ENCODE measurements at regions not wholly inside any gene's neighbourhood (a gene's known extent, or its start where the extent isn't known, plus 50 kb on each side); places are given as distances from the start of the nearest gene placed in this dataset.

DNA sequence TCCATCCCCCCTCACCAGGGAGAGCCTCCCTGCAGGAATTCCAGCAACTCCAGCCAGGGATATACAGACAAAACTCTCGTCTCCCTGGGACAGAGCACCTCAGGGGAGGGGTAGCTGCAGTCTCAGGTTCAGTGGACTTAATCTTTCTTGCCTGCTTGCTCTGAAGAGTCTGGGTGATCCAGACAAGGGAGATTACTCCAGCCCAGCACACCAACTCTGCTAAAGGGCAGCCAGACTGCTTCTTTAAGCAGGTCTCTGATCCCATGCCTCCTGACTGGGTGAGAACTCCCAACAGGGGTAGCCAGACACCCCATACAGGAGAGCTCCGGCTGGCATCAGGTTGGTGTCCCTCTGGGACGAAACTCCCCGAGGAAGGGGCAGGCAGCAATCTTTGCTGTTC, 888.7 kb downstream of the RAB28 start:
- peaks cover 17% of the 10 kb centered on the region for H3K9me3 Mint-ChIP-seq
- peaks cover 8% of the 10 kb centered on the region for H3K9me3 ChIP-seq (ENCODE audit: control insufficient read depth, low read length)
- TF ChIP-seq, protein P1, sequence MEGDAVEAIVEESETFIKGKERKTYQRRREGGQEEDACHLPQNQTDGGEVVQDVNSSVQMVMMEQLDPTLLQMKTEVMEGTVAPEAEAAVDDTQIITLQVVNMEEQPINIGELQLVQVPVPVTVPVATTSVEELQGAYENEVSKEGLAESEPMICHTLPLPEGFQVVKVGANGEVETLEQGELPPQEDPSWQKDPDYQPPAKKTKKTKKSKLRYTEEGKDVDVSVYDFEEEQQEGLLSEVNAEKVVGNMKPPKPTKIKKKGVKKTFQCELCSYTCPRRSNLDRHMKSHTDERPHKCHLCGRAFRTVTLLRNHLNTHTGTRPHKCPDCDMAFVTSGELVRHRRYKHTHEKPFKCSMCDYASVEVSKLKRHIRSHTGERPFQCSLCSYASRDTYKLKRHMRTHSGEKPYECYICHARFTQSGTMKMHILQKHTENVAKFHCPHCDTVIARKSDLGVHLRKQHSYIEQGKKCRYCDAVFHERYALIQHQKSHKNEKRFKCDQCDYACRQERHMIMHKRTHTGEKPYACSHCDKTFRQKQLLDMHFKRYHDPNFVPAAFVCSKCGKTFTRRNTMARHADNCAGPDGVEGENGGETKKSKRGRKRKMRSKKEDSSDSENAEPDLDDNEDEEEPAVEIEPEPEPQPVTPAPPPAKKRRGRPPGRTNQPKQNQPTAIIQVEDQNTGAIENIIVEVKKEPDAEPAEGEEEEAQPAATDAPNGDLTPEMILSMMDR (conservative IDR thresholded peaks at IDR 0.05) = no peak
- no peak overlapping the region for H3K27ac Mint-ChIP-seq
- H3K27ac ChIP-seq (ENCODE audit: low read depth, low read length) = no peak overlapping the region
- no peaks in the 10 kb centered on the region for H3K27me3 ChIP-seq (ENCODE audit: control insufficient read depth, insufficient read depth, low read length, poor library complexity, severe bottlenecking)
- H3K4me3 Mint-ChIP-seq = no peak overlapping the region
- H3K4me3 ChIP-seq (ENCODE audit: low read length) = no peak overlapping the region
- 81 to 88% methylated on average over 3 to 4 of the region's 4 CpGs for WGBS, 2 experiments (ENCODE audit: insufficient coverage in 1 of 2, insufficient read length in 1 of 2)
- H3K4me1 ChIP-seq (ENCODE audit: control insufficient read depth, insufficient read depth, low read length) = no peaks in the 10 kb centered on the region
- no peak for DNase-seq
- peaks cover 11% of the 10 kb centered on the region for H3K4me1 Mint-ChIP-seq
- H3K27me3 Mint-ChIP-seq (ENCODE audit: insufficient read depth) = peaks cover 2% of the 10 kb centered on the region
- H3K9ac ChIP-seq (ENCODE audit: extremely low read depth, low read length, poor library complexity, severe bottlenecking) = no peak overlapping the region
- no peaks in the 10 kb centered on the region for H3K36me3 ChIP-seq (ENCODE audit: control insufficient read depth, insufficient read depth, low read length)
- no peaks in the 10 kb centered on the region for H3K36me3 Mint-ChIP-seq (ENCODE audit: low read depth)

DNA sequence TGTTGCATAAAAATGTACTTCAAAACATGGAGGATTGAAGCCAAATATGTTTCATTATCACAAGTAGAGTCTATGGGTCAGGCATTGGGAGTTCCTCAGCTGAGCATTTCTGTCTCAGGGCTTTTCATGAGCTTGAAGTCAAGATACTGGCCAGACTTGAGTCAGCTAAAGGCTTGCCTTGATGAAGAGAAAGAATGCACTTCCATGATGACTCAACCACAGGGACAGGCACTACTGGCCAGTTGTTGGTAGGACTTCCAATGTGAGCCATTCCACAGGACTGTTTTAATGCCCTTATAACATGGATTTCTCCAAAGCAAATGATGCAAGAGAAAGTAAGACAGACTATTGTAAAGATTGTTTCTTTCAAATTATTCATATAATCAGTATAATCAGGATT, 895.6 kb downstream of the RAB28 start:
- Histone ChIP-seq H3K4me1 (ENCODE audit: control insufficient read depth, insufficient read depth, low read length) (no peaks in the 10 kb centered on the region), H3K27ac (ENCODE audit: low read depth, low read length) (no peak overlapping the region), H3K27me3 (ENCODE audit: control insufficient read depth, insufficient read depth, low read length, poor library complexity, severe bottlenecking) (no peaks in the 10 kb centered on the region), H3K4me3 (ENCODE audit: low read length) (no peak overlapping the region), H3K9me3 (ENCODE audit: control insufficient read depth, low read length) (no peaks in the 10 kb centered on the region), H3K36me3 (ENCODE audit: control insufficient read depth, insufficient read depth, low read length) (no peaks in the 10 kb centered on the region), H3K9ac (ENCODE audit: extremely low read depth, low read length, poor library complexity, severe bottlenecking) (no peak overlapping the region)
- H3K36me3 Mint-ChIP-seq (ENCODE audit: low read depth) = no peaks in the 10 kb centered on the region
- TF ChIP-seq, protein P1 (conservative IDR thresholded peaks at IDR 0.05) = no peak
- DNase-seq = no peak
- no peak overlapping the region for H3K4me3 Mint-ChIP-seq
- H3K27ac Mint-ChIP-seq = no peak overlapping the region
- peaks cover 11% of the 10 kb centered on the region for H3K4me1 Mint-ChIP-seq
- H3K27me3 Mint-ChIP-seq (ENCODE audit: insufficient read depth) = no peaks in the 10 kb centered on the region
- no peaks in the 10 kb centered on the region for H3K9me3 Mint-ChIP-seq

DNA sequence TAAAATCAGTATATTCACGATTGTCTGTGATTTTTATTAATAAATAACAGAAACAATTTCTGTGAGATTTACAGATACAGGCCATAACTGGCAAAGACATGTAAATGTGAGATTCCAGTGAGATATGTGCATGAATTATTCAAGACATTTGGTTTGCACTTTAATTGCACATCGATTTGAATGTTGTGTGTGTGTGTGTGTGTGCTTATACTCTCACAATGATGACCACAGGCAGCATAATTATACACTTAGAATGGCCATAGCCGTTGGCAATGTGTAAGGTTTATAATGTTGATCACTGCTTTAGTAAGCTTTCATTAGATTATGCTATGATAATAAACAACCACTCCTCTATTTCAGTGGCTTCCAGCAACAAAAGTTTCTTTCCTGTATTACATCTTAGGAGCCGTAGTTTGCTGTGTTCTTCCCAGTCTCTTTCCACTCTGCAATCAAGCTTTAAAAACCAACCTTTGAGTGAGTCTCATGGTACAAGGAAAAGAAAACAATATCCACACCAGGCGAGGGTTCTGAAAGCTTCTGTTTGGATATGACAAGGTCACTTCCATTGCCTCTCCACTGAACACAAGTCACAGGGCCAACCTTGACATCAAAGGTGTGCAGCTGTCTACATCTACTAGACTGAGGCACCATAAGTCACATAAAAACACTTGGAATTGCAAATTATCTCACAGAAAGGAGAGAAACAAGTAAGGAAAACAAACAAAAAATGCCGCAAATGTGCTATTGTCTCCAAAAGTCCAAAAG, 897.7 kb downstream of the RAB28 start:
- Mint-ChIP-seq H3K4me3 (no peak overlapping the region), H3K36me3 (ENCODE audit: low read depth) (no peaks in the 10 kb centered on the region), H3K27me3 (ENCODE audit: insufficient read depth) (no peaks in the 10 kb centered on the region), H3K9me3 (no peaks in the 10 kb centered on the region), H3K27ac (no peak overlapping the region), H3K4me1 (peaks cover 5% of the 10 kb centered on the region)
- no peaks in the 10 kb centered on the region for H3K36me3 ChIP-seq (ENCODE audit: control insufficient read depth, insufficient read depth, low read length)
- 88 to 91% methylated on average over 3 to 6 of the region's 6 CpGs for WGBS, 2 experiments (ENCODE audit: insufficient coverage in 1 of 2, insufficient read length in 1 of 2)
- DNase-seq = no peak
- H3K4me1 ChIP-seq (ENCODE audit: control insufficient read depth, insufficient read depth, low read length) = peaks cover 3% of the 10 kb centered on the region
- no peak overlapping the region for H3K4me3 ChIP-seq (ENCODE audit: low read length)
- H3K9me3 ChIP-seq (ENCODE audit: control insufficient read depth, low read length) = no peaks in the 10 kb centered on the region
- H3K27ac ChIP-seq (ENCODE audit: low read depth, low read length) = no peak overlapping the region
- no peak overlapping the region for H3K9ac ChIP-seq (ENCODE audit: extremely low read depth, low read length, poor library complexity, severe bottlenecking)
- H3K27me3 ChIP-seq (ENCODE audit: control insufficient read depth, insufficient read depth, low read length, poor library complexity, severe bottlenecking) = no peaks in the 10 kb centered on the region
- TF ChIP-seq, protein P1 (conservative IDR thresholded peaks at IDR 0.05) = no peak
